GM19351 (cell line): ENCODE measurements at regions not wholly inside any gene's neighbourhood (a gene's known extent, or its start where the extent isn't known, plus 50 kb on each side); places are given as distances from the start of the nearest gene placed in this dataset.

Source experiments
- ATAC-seq: cut with Tn5 transposase; IDR thresholded peaks from one replicate; pipeline ENCODE4 v1.9.1; 2021; ENCODE audit warnings: mild to moderate bottlenecking, moderate library complexity; ENCODE audit not compliant: unreplicated experiment

DNA sequence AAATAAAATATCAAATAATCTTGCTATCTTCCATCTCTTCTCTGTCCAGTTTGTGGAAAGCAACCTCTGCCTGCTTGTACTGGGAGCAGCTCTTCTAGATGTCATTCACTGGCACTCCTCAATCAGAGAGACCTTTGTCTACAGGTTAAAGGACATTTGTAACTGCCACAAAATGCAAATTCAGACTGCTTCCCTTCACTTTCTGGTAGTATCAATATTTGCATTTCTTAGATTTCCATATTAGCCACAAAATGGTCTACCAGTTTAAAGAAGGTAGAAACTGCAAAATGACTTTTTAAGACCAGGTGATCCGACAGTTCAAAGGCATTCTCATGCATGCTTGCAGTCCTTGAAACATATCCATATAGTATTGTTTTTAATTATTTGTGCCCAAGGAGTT lies 51.7 kb upstream of the RCN1 start:
- ATAC-seq: peak; percentile 84

DNA sequence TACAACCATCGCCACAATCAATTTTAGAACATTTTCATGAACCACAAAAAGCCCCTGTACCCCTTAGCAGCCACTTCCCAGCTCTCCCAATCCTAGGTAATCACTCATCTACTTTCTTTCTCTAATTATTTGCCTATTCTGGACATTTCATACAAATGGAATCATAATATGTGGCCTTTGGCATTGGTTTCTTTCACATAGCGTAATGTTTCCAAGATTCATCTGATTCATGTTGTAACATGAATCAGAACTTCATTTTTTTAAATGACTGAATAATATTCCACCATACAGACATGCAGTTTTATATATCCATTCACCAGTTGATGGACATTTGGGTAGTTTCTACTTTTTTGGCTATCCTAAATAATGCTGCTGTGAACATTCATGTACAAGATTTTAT lies 56.2 kb upstream of the RCN1 start:
- ATAC-seq: no peak

DNA sequence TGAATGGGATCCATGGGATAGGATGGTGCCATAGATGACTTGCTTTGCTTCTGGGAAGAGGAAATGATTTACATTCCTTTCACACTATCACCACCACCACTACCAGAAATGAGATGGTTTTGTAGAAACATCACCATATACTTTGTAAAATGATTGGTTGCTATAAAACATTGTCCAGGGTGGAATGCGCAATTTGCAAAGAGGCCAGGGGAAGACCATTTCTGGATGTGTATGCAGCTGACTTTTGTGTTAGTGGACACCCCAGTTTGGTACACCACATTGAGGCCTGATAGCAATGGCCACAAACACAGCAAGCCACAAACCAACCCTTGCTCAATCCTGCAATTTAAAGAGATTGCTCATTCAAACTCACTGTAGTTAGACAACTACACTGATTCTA lies 56.7 kb upstream of the RCN1 start:
- no peak for ATAC-seq

DNA sequence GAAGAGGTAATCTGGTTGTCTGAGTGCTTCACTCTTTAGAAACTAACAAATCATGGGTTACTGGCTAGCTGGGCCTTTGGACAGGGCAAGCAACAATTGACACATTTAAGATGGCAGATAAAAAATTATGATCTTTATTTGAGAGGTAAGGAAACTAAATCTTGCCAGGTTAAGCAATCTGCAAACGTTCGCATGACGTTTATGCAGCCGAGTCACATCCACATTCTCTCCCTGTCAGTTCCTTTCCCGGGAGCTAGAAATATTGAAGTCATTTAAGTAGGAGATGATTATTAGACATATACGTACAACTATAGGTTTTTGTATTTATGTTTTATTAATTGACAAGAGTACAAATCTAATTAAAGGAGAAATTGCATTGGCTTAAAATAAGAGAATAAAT lies 57.4 kb upstream of the RCN1 start:
- no peak for ATAC-seq

DNA sequence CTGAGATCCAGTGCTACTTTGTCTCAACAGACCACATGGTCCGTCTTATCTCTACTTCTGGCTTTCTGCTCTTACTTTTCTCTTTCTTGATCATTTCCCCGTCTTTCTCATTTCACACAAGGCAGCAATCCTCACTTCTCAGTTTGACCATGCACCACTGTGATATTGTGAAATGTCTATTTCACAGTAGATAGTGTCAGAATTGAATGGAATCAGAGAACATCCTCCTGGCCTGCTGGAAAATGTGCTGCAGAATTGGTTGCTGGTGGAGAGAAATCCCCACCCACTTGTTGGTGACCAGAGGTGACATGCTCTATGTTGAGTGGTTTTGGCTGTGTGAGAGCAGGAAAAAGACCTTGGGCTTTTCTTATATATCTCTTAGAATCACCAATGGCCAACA lies 57.8 kb upstream of the RCN1 start:
- ATAC-seq: peak; percentile 41

DNA sequence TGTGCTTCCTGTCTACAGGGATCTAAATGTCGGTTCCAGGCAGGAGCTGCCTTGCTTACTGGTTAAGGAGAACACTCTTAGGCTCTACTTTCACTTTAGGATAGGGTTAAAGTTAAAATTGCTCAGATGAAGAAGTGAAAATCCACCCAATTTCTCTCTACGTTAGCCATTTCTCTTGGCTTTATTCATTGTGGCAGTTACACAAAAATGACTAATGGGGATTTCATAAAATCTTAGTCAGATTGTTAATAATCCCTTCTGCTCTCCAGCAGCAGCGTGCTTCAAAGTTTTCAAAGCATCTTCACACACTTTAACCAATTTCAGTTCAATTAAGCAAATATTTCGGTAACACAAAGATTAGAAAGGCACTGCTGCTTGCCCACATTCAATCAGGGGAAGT lies 58.4 kb upstream of the RCN1 start:
- peak; percentile 64 for ATAC-seq

DNA sequence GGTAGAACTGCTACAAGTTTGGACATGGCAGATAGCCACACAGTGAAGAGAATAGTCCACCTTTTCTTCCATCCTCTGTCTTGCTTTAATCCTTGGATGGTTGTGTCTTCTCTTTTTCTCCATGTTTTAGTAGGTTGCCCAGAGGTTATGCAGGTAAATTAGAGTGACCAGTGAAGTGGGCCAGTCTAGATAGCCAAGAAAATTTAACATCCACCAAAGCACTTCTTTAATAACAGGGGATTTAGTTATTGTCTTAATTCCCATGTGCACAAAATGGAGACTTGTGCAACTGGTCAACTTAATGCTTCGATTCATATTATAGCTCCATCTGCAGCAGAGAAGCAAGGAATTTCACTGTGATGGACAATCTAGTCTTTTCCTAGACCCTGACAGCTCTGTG lies 58.8 kb upstream of the RCN1 start:
- peak; percentile 4 for ATAC-seq

DNA sequence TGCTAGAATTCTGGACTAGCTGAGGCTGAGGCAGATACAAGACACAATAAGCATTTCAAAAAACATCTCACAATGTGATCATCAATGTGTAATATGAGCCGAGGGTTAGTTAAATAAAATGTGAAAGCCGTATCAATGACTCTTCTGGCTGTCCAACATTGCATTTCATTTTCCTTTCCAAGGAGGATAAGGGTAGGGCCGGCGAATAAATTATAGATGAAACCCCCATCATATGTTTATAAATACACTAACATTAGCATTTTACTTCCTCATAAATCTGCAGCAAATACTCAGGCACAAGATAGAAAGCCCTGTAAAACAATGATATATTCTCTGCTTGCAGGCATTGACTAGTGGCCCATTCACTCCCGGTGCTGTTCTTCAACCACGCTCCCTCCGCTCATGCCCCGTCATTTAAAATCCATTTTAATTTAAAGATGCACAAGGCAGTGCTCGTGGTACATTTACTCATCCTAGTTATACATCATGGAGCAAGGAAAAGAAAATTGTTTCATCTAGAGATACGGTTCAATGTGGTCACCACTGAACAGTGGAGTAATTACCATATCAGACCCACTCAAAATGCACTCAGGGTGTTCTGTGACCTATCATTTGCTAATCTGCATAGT lies 59.9 kb upstream of the RCN1 start:
- ATAC-seq: no peak

DNA sequence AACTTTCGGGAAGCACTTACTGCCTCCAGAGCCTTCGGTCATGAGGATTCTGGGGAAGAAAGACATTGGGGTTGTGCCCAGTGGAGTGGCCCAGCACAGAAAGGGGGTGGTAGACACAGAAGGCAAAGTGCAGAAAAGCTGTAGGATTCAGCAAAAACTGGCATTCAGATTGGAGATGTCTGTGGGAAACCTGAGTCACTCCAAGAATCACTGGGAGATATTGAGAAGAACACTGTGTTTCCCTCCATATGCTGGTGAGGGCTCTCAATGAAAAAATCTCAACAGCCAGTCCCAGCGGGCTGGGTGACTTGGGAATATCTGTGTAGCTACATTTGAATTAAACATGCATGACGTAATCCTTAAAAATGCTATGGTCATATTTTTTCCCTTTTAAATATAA lies 61.2 kb upstream of the RCN1 start:
- no peak for ATAC-seq

DNA sequence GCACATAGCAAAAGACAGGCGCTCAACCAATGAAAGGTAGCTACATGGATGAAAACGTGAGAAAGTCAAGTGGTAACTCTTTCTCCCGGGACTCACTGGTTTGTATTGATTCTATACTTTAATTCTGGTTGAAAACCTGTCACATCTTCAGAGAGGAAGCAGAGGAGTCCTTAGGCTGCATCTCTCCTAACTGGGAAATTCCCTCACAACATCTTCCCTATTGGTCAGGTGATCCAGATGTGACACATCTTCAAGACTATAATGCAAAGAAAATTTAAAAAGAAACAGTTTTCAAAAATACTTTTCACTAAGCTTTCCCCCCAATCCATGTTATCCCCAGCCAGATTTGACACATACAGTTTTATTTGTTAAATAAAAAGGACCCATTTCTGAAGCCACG lies 62.7 kb upstream of the RCN1 start:
- ATAC-seq: no peak

DNA sequence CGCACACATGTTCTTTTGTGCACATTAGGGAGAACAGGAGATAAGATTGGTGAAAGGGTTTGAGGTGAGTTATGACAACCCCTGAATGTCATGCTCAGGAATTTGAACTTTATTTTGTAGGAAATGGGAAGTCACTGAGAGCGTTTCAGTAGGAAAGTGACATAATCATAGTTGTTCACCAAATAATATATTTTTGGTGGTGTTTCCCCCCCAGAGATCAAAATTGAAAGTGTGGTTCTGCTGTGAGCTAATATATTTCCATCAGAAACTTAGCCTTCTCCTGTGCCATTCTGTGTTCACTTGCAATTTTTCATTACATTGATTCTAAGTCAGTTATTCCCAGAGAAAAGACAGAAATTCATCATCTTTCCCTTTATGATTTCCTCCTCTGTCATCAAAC lies 64.1 kb upstream of the RCN1 start:
- ATAC-seq: no peak

DNA sequence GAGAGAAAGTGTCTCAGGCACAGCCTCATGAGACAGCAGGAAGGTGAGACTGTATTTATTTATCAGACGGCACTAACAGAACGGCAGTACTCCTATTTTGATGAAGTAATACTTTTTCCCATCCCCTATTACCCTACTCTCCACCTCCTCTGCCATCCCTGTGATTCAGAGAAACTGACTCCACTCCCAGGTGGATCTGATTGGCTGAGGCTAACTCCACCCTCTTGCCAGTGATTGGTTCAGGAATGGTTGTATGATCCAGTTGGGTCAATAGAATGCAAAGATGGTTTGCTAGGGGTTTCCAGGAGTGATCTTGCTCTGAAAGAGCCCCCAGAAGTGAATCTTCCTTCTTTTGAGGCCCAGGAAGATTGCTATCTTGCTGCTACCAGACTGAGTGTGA lies 65.9 kb upstream of the RCN1 start:
- ATAC-seq: no peak

DNA sequence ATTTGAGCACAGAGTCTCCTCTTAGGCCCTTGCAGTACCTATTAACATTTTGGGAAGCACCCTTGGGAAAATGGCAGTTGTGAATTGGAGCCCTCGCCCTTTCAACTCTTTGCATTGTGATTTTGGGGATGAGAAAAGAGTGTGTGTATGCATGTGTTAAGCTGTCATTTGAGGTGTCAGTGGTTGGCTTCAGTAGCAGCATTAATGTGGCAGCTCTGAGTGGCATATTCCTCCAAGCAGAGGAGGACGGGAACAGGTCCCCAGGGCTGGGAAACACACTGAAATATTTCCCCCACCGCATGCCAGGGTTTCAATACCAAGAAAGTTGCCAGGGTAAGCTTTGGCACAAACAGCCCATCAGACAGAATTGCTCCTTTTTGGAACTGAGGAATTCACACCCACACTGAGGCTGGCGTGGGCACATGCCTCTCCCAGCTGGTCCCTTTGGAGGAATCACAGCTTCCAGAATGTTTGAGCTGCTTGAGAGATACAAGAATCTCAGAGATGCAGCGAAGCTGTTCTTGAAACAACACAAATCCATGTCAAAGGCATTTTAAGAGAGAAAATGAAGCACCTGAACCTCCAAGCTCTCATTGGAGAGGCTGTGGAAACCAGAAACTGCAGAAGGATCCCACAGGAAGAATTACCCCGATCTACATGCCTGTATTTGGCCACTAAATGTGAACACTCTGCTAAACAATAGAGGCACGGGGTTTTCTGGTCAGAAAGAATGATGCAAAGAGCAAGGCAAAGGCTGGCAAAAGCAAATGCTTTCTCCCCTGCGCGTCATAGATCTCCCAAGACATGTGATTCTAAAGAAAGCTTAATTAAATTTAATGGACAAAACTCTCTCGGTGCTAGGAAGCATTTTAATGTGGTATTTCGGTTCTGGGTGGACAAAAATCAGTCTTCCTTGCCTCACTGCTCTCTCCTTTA lies 67.2 kb upstream of the RCN1 start:
- ATAC-seq: no peak

DNA sequence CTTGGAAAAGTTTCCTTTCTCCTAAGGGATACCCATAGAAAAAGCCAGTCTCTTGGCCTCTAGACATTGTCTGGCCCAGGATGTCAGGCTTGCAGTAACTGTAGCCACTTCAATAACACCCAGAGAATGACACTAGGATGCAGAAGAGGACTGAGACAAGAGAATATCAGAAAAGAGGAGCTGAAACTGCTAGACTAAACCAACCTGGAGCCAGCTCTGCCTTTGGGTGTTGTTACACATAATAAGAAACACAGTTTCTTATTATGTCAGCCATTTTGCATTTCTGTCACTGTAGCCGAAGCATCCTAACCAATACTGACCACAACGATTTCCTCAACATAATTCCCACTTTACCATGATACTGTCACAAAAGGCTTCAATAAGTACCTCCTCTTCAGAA lies 72.2 kb upstream of the RCN1 start:
- peak; percentile 89 for ATAC-seq

DNA sequence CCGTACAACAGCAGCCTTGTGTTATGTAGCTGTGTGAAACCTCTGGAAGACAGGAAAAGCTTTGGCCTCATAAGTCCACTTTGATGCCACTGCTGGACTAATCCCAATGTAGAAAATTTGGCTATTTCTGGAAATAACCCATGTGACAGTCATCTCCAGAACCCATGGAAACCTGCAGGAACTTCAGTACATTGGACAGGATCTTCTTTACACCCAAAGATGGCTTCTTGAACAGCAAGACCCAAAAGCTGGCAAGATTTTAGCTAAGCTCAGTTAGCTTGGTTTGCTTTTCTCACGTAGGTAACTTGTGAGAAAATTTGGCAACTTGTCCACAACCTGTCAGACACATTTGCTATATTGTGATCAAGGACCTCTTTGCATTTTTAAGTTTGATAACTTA lies 74.8 kb upstream of the RCN1 start:
- no peak for ATAC-seq

DNA sequence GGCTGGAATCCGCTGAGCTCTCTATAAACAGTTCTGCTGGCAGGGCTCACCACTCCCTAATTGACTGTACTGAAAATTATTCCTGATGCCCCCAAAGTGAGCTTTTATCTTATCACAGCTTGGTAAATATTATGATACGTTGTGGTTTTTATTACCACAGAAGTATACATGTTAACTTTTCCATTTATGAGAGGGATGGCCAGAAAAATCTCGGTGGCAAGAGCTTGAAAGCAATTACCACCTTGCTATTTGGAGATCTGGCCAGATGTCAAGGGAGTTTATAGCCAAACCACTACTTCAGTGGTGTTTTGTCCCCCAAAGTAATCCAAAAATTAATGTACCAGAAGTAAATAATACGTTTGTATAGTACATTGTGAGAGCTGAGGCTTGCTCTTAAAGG lies 75.4 kb upstream of the RCN1 start:
- no peak for ATAC-seq

DNA sequence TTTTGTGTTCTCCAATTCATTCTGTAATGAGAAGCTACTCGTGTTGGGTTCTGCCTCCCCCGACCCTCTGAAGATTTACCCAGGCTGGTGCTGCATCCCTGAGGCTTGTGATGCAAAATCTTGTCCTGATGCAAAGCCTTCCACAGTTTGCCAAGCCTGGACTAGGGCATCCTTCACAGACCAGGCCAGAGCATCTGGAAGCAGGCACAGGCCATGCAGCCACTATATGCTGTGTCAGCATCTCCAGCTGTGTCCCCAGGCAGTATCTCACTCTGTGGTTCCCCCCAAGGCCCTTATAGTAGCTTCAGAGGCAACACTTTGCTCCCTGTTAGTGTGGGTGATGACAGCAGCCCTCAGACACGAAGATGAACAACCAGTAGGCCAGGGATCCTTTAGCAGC lies 77.3 kb upstream of the RCN1 start:
- no peak for ATAC-seq

DNA sequence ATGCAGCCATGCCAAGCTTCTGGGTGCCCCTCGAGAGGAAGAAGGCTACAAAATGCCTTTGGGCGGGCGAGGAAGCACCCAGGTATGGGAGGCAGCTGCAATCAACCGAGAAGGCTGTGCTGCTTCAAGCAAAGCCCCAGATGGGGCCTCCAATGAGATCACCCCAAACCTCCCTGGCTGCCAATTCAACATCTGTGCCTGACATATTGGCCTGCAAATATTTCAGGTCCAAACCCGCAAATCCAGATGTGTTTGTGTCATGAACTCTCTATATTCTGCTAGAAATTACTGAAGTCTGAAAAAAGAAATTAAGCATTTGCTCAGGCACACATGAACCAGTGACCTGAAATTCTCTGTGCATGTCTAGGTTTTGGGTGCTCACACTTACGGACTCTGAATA lies 78.8 kb upstream of the RCN1 start:
- ATAC-seq: no peak

DNA sequence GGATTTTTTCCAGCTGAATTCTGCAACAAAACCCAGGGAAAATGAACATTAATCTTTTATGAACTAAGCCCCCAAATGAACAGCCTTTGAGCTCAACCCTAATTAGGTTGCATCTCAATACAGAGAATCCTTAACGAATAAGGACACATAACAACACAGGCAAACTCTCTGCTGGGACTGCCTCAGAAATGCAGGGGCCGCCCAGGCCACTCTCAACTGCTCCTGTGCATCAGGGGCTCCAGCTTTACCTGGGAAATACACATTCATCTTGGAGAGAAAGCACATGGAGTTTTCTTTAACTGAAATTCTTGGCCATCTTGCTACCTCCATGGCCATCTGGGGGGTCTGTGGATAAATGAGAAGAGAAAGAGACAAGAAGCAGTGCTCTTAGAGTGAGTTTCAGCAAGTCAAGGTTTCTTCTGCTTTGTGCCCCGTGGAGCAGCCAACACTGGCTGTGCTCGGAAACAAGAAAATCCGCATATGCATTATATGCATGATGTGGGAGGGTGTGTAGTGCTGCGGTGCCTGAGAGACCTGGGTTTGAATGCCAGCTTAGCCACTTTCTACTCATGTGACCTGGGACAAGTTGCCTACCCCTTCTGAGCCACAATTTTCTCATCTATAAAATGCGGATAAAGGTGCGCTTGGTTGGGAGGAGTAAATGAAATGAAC lies 81.9 kb upstream of the RCN1 start:
- no peak for ATAC-seq

DNA sequence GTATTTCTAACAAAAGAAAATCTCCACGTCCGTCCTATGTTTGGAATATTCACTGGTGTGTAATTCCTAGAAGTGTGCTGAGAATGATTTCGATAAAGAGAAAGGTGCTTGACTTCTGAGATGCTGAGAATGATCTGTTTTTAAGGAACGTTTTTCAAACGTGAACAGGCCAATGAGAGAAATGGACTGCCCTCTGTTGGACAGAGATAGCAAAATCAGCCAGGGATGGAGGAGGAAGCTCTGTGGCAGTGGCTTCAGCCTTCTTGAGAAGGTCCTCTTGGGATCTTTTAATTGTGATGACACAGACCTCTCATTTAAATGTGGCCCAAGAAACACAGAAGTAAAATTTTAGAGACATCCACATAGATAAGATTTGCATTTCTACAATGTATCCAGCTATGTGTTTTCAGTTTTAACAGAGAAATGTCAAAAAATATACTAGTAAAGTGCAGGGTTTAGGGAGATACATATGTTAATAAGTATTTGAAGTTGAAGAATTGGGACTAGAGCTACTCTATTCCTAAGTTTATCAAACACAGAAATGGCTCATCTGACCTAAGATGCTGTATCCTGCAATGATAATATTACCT lies 84.0 kb upstream of the RCN1 start:
- peak; percentile 81 for ATAC-seq

DNA sequence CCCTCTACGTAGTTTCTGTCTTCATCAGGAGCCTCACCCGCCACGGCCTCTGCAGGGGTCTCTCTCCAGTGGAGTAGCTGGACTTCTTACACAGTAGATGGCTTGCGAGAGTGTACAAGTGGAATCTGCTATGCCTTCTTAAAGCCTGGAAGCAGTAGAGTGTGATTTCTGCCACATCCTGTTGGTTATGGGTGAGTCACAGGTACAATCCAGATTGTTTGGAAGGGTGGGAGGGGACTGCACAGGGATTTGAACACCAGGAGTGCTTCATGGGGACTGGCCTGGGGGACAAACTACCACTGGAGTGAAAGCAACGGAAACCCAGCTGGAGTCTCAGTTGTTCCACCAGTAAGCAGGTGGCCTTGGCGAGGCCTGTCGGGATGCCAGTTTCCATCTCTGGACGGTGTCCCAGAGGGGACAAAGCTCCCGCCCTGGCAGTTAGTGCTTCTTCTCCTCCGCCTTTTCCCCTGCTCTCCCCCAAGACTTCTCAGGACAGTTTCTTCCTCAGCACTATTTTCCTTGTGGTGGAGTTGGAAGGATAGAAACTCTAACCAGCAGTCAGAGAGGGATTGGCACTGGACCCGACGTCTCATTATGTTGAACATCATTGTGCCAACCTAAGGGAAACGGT lies 85.0 kb upstream of the RCN1 start:
- no peak for ATAC-seq
